ENCODE measurements at regions not wholly inside any gene's neighbourhood (a gene's known extent, or its start where the extent isn't known, plus 50 kb on each side); places are given as distances from the start of the nearest gene placed in this dataset.

GRCh38 chr1:219731771-219732170 lies 118.9 kb upstream of the ZC3H11B start:
- in situ Hi-C loops (cut with MboI; ENCODE audit: low sequenced_read_pairs in 4 of 4) (no loop called here), intact Hi-C loops (cut with DNase I; ENCODE audit: low total_unique reads) (no loop called here)
- no peaks in the 10 kb centered on the region for H3K4me1 ChIP-seq
- no peaks in the 10 kb centered on the region for H3K27me3 ChIP-seq
- H3K27ac ChIP-seq, result no peak overlapping the region
- ATAC-seq, result no peak
- TF ChIP-seq POLR2A (IDR thresholded peaks at IDR 0.05), result no peak
- TF ChIP-seq, protein P1, sequence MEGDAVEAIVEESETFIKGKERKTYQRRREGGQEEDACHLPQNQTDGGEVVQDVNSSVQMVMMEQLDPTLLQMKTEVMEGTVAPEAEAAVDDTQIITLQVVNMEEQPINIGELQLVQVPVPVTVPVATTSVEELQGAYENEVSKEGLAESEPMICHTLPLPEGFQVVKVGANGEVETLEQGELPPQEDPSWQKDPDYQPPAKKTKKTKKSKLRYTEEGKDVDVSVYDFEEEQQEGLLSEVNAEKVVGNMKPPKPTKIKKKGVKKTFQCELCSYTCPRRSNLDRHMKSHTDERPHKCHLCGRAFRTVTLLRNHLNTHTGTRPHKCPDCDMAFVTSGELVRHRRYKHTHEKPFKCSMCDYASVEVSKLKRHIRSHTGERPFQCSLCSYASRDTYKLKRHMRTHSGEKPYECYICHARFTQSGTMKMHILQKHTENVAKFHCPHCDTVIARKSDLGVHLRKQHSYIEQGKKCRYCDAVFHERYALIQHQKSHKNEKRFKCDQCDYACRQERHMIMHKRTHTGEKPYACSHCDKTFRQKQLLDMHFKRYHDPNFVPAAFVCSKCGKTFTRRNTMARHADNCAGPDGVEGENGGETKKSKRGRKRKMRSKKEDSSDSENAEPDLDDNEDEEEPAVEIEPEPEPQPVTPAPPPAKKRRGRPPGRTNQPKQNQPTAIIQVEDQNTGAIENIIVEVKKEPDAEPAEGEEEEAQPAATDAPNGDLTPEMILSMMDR (IDR thresholded peaks at IDR 0.05 in 4 of 5, conservative IDR thresholded peaks at IDR 0.05 in 1 of 5), result no peak
- H3K36me3 ChIP-seq, result no peaks in the 10 kb centered on the region
- no peak overlapping the region for H3K4me3 ChIP-seq
- H3K9me3 ChIP-seq, result no peaks in the 10 kb centered on the region
- no peak for DNase-seq

- in situ Hi-C loops (cut with MboI; ENCODE audit: low sequenced_read_pairs in 4 of 4), result no loop called here
- no peak for ATAC-seq
- no peak for TF ChIP-seq POLR2A (IDR thresholded peaks at IDR 0.05)
- TF ChIP-seq, protein P1 (IDR thresholded peaks at IDR 0.05 in 4 of 5, conservative IDR thresholded peaks at IDR 0.05 in 1 of 5), result no peak
- no peaks in the 10 kb centered on the region for H3K27me3 ChIP-seq
- intact Hi-C loops (cut with DNase I; ENCODE audit: low total_unique reads), result no loop called here
- no peaks in the 10 kb centered on the region for H3K36me3 ChIP-seq
- H3K4me3 ChIP-seq, result no peak overlapping the region
- H3K4me1 ChIP-seq, result no peaks in the 10 kb centered on the region
- DNase-seq, result no peak
- H3K27ac ChIP-seq, result no peak overlapping the region
- no peaks in the 10 kb centered on the region for H3K9me3 ChIP-seq
Observed at GRCh38 chr1:219726480-219727272, 113.8 kb upstream of the ZC3H11B start.

- ATAC-seq (no peak), DNase-seq (no peak)
- H3K9me3 ChIP-seq, result no peaks in the 10 kb centered on the region
- H3K4me1 ChIP-seq, result no peaks in the 10 kb centered on the region
- H3K27me3 ChIP-seq, result no peaks in the 10 kb centered on the region
- no peak overlapping the region for H3K4me3 ChIP-seq
- intact Hi-C loops (cut with DNase I; ENCODE audit: low total_unique reads) (no loop called here), in situ Hi-C loops (cut with MboI; ENCODE audit: low sequenced_read_pairs in 4 of 4) (no loop called here)
- no peaks in the 10 kb centered on the region for H3K36me3 ChIP-seq
- TF ChIP-seq, protein P1 (IDR thresholded peaks at IDR 0.05 in 4 of 5, conservative IDR thresholded peaks at IDR 0.05 in 1 of 5), result no peak
- no peak for TF ChIP-seq POLR2A (IDR thresholded peaks at IDR 0.05)
- H3K27ac ChIP-seq, result no peak overlapping the region
Observed at GRCh38 chr1:219724440-219724839, 111.5 kb upstream of the ZC3H11B start.

DNA sequence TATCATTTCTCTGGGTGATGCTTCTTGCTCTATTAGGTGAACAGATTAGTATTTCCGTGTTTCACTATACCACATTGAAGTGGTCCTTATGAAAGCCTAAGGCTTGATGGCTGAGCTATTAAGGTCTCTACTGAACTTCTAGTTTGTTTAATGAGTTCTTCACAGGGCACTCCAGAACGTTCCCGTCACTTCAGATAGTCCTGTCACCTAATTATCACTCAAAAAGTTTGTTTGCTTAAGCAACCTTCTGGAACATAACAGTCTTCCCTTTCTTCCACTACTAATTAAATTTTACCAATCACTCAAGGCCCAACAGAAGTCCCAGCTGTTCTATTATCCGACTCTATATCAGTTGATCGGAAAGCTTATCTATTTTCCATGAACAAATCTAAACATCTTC lies 104.6 kb upstream of the ZC3H11B start:
- no peaks in the 10 kb centered on the region for H3K27me3 ChIP-seq
- TF ChIP-seq POLR2A (IDR thresholded peaks at IDR 0.05), result no peak
- TF ChIP-seq, protein P1 (IDR thresholded peaks at IDR 0.05 in 4 of 5, conservative IDR thresholded peaks at IDR 0.05 in 1 of 5), result no peak
- in situ Hi-C loops (cut with MboI; ENCODE audit: low sequenced_read_pairs in 4 of 4) (no loop called here), intact Hi-C loops (cut with DNase I; ENCODE audit: low total_unique reads) (no loop called here)
- H3K9me3 ChIP-seq, result no peaks in the 10 kb centered on the region
- H3K36me3 ChIP-seq, result no peaks in the 10 kb centered on the region
- H3K4me1 ChIP-seq, result no peaks in the 10 kb centered on the region
- DNase-seq (no peak), ATAC-seq (no peak)
- no peak overlapping the region for H3K27ac ChIP-seq
- no peak overlapping the region for H3K4me3 ChIP-seq
